ENCODE measurements at regions not wholly inside any gene's neighbourhood (a gene's known extent, or its start where the extent isn't known, plus 50 kb on each side); places are given as distances from the start of the nearest gene placed in this dataset.

DNA sequence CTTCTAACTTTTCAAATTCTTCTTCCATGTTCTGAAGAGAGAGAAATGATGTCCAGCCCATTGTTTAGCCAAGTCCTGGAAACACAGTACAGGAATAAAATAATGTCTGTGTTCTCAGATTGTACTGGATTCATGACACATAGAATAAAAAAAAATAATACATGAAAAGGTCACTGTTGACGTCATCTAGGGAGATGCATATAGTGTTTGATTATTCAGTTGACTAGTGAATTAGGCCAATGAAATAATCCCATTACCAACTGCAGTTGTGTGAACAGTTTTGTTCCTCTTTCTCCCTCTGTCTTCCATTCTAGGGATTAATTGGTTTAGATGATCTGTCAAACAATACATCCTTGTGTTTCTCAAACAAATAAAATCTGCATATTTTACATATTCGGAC lies 222.8 kb downstream of the ALDH8A1 start:
- intact Hi-C loops (cut with DNase I), result no loop called here
- no peak for DNase-seq (ENCODE audit: low spot score)
- Histone ChIP-seq H3K4me3 (no peak overlapping the region), H3K27ac (no peak overlapping the region), H3K27me3 (replicated peaks; ENCODE audit: insufficient read depth) (no peaks in the 10 kb centered on the region), H3K4me1 (replicated peaks) (no peaks in the 10 kb centered on the region), H3K36me3 (no peaks in the 10 kb centered on the region), H3K9me3 (no peaks in the 10 kb centered on the region)
- TF ChIP-seq POLR2AphosphoS5 (IDR thresholded peaks at IDR 0.05) (no peak), POLR2A (IDR thresholded peaks at IDR 0.05) (no peak)
- TF ChIP-seq, protein P1, sequence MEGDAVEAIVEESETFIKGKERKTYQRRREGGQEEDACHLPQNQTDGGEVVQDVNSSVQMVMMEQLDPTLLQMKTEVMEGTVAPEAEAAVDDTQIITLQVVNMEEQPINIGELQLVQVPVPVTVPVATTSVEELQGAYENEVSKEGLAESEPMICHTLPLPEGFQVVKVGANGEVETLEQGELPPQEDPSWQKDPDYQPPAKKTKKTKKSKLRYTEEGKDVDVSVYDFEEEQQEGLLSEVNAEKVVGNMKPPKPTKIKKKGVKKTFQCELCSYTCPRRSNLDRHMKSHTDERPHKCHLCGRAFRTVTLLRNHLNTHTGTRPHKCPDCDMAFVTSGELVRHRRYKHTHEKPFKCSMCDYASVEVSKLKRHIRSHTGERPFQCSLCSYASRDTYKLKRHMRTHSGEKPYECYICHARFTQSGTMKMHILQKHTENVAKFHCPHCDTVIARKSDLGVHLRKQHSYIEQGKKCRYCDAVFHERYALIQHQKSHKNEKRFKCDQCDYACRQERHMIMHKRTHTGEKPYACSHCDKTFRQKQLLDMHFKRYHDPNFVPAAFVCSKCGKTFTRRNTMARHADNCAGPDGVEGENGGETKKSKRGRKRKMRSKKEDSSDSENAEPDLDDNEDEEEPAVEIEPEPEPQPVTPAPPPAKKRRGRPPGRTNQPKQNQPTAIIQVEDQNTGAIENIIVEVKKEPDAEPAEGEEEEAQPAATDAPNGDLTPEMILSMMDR (IDR thresholded peaks at IDR 0.05), result no peak
- WGBS, result 96% methylated on average over 2 of the region's 2 CpGs

DNA sequence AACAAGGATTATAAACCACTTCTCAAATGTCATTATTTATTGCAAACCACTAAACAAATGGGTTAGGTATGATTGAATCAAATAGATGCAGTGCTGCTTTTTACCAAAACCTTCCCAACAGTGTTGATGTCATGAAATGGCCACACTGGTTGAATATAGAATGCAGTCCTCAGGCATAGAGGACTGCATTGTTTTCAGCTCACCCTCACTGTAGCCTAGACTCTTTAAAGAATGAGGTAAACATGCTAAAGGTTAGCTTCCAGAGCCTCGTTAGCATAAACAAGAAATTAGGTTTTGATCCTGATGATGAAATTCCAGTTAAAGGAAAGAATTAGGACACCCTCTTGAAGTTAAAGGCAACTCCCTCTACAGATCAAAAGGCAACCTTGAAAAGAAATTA lies 224.3 kb downstream of the ALDH8A1 start:
- WGBS, result 87% methylated on average over 1 of the region's 1 CpG
- H3K27ac ChIP-seq, result no peak overlapping the region
- intact Hi-C loops (cut with DNase I), result no loop called here

DNA sequence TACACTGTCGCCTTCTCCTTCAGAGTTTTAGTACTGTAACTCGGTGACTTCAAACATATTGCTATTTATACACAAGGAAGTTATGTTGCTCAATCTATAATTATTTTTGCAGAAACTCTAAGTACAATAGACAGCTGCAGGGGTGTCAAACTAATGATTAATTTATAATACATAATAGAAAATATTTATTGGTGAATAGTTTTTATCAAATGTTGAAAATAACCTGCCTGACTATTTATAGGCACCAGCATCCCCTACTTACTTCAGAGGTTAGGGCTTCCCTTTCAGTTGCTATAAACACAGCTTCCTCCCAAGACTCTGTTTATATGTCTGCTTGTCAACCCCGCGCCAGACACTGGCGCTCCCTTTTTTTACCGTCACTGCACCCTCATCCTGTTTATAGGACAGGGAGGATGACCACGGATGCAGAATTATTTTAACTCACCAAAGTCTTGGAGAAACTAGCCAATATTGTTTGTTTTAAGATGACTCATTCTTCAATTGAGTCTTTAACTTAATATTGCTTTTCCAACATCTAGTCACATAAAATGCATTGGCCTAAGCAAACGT lies 225.0 kb downstream of the ALDH8A1 start:
- H3K4me1 ChIP-seq (replicated peaks), result no peaks in the 10 kb centered on the region
- no peaks in the 10 kb centered on the region for H3K9me3 ChIP-seq
- intact Hi-C loops (cut with DNase I), result no loop called here
- H3K27me3 ChIP-seq (replicated peaks; ENCODE audit: insufficient read depth), result no peaks in the 10 kb centered on the region
- H3K36me3 ChIP-seq, result no peaks in the 10 kb centered on the region
- H3K27ac ChIP-seq, result no peak overlapping the region
- no peak for DNase-seq (ENCODE audit: low spot score)
- TF ChIP-seq, protein P1 (IDR thresholded peaks at IDR 0.05), result no peak
- no peak for TF ChIP-seq POLR2AphosphoS5 (IDR thresholded peaks at IDR 0.05)
- TF ChIP-seq POLR2A (IDR thresholded peaks at IDR 0.05), result no peak
- WGBS, result 22% methylated on average over 8 of the region's 8 CpGs
- no peak overlapping the region for H3K4me3 ChIP-seq

More for the DNA sequence above, 224.3 kb downstream of the ALDH8A1 start:
- Histone ChIP-seq H3K27me3 (replicated peaks; ENCODE audit: insufficient read depth) (no peaks in the 10 kb centered on the region), H3K9me3 (no peaks in the 10 kb centered on the region), H3K4me1 (replicated peaks) (no peaks in the 10 kb centered on the region), H3K36me3 (no peaks in the 10 kb centered on the region), H3K4me3 (no peak overlapping the region)
- TF ChIP-seq POLR2A (IDR thresholded peaks at IDR 0.05) (no peak), POLR2AphosphoS5 (IDR thresholded peaks at IDR 0.05) (no peak)
- TF ChIP-seq, protein P1 (IDR thresholded peaks at IDR 0.05), result no peak
- no peak for DNase-seq (ENCODE audit: low spot score)

DNA sequence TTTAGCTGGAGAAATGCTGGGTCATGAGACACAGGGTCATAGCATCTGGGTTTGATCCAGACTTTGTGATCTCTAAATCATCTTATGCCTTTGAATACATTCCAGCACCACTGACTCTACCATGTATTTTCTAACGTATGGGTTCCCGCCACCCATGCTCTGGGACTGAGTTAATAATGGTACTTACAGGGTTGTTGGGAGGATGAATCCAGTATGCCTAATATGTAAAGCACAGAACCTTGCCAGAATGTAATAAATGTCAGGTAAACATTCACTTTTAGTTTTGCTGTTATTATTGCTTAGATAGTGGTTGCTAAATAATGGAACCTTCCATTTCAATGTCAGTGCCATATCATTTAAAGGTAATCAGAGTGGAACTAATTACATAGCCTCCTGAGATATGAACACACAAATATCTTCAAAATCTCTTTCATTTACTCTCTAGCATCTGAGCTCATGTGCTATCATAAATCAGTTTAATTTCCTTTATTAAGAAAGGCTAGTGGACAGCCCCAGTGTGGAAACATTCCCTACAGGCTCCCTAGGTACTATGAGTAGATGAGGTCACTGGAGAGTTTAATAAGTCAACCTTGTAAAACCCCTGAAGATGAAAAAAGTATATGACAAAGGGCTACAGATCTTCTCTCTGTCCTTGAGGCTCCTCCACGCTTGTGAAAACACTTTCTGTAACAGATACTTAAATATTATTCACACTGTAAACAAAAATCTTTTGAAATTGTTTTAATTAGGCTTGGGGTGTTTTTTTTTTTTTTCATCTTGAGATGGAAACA lies 226.6 kb downstream of the ALDH8A1 start:
- Histone ChIP-seq H3K4me1 (replicated peaks) (no peaks in the 10 kb centered on the region), H3K4me3 (no peak overlapping the region), H3K9me3 (no peaks in the 10 kb centered on the region), H3K27me3 (replicated peaks; ENCODE audit: insufficient read depth) (no peaks in the 10 kb centered on the region), H3K36me3 (no peaks in the 10 kb centered on the region), H3K27ac (no peak overlapping the region)
- no peak for DNase-seq (ENCODE audit: low spot score)
- 58% methylated on average over 3 of the region's 3 CpGs for WGBS
- intact Hi-C loops (cut with DNase I), result no loop called here
- TF ChIP-seq POLR2AphosphoS5 (IDR thresholded peaks at IDR 0.05), result no peak
- TF ChIP-seq, protein P1 (IDR thresholded peaks at IDR 0.05), result no peak
- no peak for TF ChIP-seq POLR2A (IDR thresholded peaks at IDR 0.05)

Data from prostate gland (tissue), 2 donors.